GM12891 (cell line): ENCODE measurements at regions not wholly inside any gene's neighbourhood (a gene's known extent, or its start where the extent isn't known, plus 50 kb on each side); places are given as distances from the start of the nearest gene placed in this dataset.
"Not testable (repeated sequence)": the region's sequence is repeated elsewhere in the genome, so short reads cannot be mapped to it uniquely, and the experiment has no call there.

Experiments used
- DNase-seq: peaks from one replicate; pipeline ENCODE4 v3.0.0; 2011; ENCODE audit warnings: low spot score; ENCODE audit not compliant: insufficient read length
- FAIRE-seq: peaks from 2 replicates; lab custom pipeline; 2011; peaks lifted over from hg19 to GRCh38; lab: Jason Lieb, UNC
- PAX5 ChIP-seq: IDR thresholded peaks from 2 replicates; pipeline ENCODE4 v1.6.1; 2011; ENCODE audit warnings: low read length, moderate library complexity, mild to moderate bottlenecking; ENCODE audit not compliant: insufficient read depth, severe bottlenecking
- POLR2A ChIP-seq: IDR thresholded peaks from 2 replicates; pipeline ENCODE4 v1.6.1; 2011; ENCODE audit warnings: low read depth, low read length, control low read depth
- POLR2AphosphoS5 ChIP-seq: IDR thresholded peaks from 2 replicates; pipeline ENCODE4 v1.6.1; 2011; ENCODE audit warnings: low read depth, low read length, control low read depth
- POU2F2 ChIP-seq: IDR thresholded peaks from 2 replicates; pipeline ENCODE4 v1.6.1; 2011; ENCODE audit warnings: low read depth, mild to moderate bottlenecking, control low read depth, low read length, moderate library complexity
- SPI1 ChIP-seq: IDR thresholded peaks from 2 replicates; pipeline ENCODE4 v1.6.1; 2011; ENCODE audit warnings: low read depth, low read length, control low read depth
- TAF1 ChIP-seq: IDR thresholded peaks from 2 replicates; pipeline ENCODE4 v1.6.1; 2011; ENCODE audit warnings: low read depth, low read length, control low read depth

DNA sequence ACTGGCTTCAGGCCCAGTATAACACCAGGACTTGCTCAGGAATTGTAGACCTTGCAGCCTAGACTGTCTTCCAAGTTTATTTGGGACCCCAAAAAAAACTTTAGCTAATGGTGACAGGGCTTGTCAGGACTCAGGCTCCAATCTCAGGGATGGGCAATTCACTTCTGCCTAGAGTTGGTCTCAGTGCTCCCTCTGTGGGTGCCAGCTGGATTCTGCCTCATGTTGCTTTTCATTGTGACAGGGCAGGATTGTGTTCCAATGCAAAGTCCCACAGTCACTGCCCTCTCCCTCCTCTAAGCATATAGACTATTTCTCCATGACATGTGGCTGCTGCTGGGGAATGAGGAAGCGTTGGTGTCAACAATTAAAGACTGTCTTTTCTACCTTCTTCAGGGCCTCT lies 174.7 kb downstream of the CYLC2 start:
- TF ChIP-seq SPI1, result no peak
- no peak for DNase-seq
- no peak for FAIRE-seq

DNA sequence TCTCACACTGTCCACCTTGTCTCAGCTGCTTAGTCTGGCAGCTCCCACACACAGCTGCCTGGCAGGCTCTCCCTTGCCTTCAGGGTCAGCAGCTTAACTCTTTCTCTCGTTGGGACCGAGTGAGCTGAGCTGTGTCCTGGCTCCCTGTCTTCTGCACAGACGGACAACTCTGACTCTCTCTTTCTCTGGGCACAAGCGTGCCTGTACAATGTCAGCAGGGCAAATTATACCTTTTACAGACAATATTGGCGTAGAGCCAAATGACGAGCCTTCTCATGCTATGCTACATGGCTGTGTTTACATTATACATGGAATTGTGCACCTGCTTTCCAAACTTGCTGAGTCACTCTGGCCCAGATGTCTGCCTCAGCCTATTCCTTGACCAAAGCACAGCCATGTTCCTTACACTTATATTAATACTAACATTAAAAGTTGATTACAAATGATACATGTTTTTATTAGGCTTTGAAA lies 188.6 kb downstream of the CYLC2 start:
- DNase-seq (no peak), FAIRE-seq (no peak)
- TF ChIP-seq SPI1 (no peak), POLR2AphosphoS5 (no peak), TAF1 (no peak), PAX5 (no peak), POLR2A (no peak), POU2F2 (no peak)

DNA sequence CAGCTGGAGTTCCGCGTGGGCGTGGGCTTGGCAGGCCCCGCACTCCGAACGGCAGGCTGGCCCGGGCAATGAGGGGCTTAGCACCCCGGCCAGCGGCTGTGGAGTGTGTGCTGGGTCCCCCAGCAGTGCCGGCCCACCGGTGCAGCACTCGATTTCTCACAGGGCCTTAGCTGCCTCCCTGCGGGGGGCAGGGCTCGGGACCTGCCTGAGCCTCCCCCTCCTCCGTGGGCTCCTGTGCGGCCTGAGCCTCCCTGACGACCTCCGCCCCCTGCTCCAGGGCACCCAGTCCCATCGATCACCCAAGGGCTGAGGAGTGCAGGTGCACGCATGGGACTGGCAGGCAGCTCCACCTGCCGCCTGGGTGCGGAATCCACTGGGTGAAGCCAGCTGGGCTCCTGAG lies 191.8 kb downstream of the CYLC2 start:
- FAIRE-seq (no peak), DNase-seq (no peak)
- no peak for TF ChIP-seq TAF1
- no peak for TF ChIP-seq PAX5
- TF ChIP-seq POLR2A, result no peak
- TF ChIP-seq SPI1, result no peak
- TF ChIP-seq POU2F2, result no peak
- no peak for TF ChIP-seq POLR2AphosphoS5

DNA sequence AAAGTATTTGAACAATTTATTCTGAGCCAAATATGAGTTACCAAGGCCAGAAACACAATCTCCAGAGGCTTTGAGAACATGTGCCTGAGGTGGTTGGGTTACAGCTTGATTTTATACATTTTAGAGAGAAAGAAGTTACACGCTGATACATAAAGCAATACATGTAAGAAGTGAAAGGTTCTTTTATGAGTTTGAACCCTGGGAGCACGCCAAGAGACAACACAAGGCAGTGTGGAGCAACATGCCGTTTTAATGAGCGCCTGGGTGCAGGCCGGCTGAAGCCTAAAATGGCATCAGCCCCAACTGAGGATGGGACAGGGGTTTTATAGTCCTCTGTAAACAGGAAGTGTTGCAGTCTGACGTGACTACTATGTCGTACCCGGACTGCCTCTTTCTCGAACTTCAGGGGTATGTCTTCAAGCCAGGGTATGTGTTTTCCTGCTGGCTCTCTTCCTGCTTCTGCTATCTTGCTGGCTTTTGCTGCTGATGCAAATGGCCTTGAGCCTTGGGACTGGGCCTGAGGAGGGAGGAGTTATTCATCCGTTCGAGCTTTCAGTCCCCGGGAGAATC lies 193.7 kb downstream of the CYLC2 start:
- TF ChIP-seq PAX5, result no peak
- TF ChIP-seq SPI1, result no peak
- no peak for TF ChIP-seq POLR2AphosphoS5
- no peak for TF ChIP-seq POLR2A
- TF ChIP-seq POU2F2, result no peak
- no peak for TF ChIP-seq TAF1
- FAIRE-seq (no peak), DNase-seq (no peak)

DNA sequence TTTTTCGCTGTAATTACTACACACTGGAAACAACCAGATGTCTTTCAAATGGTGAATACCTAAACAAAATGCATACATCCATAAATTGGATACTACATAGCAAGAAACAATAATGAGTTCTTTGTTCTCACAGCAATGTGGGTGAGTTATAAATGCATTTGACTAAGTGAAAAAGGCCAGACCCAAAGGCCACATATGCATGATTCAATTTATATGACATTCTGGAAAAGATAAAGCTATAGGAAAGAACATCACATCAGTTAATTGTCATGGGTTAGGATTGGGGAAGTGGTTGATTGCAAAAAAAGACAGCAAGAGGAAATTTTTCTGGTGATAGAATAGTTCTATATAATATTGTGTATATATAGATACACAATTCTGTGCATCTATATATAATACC lies 198.9 kb downstream of the CYLC2 start:
- TF ChIP-seq POLR2AphosphoS5, result no peak
- no peak for TF ChIP-seq POLR2A
- no peak for TF ChIP-seq PAX5
- TF ChIP-seq POU2F2, result no peak
- no peak for TF ChIP-seq SPI1
- no peak for TF ChIP-seq TAF1
- no peak for DNase-seq
- FAIRE-seq, result no peak

DNA sequence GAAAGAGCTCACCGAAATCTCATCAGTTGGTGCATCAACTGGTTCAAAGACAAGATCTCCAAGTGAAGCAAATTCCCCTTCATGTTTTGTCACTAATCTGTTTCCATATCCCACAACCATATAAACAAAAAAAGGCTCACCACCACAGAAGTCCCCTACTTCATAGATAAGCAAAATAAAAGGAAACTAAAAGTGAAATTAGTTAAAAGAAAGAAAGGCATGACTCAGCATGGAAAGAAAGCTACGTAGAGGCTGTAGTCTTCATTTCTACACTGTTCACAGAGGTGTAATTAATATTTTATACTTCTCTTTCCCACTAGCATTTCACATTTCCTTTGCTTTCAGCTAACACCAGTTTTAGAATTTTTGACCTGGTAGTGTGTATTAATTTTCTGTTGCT lies 208.0 kb downstream of the CYLC2 start:
- TF ChIP-seq TAF1, result no peak
- no peak for TF ChIP-seq SPI1
- no peak for TF ChIP-seq PAX5
- no peak for TF ChIP-seq POU2F2
- TF ChIP-seq POLR2AphosphoS5, result no peak
- TF ChIP-seq POLR2A, result no peak
- DNase-seq (no peak), FAIRE-seq (no peak)

DNA sequence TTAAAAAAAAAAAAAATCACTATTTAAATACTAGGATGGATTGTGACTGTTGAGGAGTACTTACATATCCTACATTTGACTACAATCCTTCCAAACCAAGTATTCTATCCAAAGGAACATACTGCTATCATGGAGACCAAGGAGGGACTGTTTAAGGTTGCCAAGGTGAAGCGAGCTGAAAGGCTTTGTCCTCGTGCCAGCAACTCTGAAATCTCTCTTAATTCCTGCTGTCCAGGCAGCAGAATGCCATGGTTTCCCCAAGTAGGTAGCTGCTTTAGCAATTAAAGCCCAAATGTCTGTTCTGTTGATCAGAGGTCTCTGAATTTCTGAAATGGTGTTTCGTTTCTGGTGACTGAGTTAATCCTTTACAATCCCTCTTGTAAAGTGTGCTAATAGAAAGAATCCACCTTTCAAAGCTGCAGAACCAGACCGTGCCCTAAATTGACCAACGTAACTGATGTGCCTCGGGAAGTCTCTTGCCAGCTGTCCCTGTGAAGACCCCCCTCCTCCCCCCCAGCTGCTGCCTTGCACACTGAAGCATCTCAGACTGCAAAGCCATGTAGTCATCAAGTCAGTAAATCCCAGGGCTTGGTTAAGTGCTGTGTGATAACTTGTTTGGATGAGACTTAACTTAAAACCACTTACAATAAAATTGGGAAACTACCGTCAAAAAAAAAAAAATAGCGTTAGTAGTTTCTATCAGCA lies 210.9 kb downstream of the CYLC2 start:
- DNase-seq, FAIRE-seq: not testable (repeated sequence)

DNA sequence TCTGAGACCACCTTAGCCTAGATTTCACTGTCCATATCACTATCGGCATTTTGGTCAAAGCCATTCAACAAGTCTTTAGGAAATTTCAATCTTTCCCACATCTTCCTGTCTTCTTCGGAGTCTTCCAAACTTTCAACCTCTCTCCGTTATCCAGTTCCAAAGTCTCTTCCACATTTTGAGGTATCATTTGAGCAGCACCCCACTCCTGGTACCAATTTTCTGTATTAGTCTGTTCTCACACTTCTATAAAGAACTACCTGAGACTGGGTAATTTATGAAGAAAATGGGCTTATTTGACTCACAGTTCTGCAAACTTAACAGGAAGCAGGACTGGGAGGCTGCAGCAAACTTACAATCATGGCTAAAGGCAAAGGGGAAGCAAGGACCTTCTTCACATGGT lies 215.5 kb downstream of the CYLC2 start:
- no peak for TF ChIP-seq PAX5
- TF ChIP-seq POU2F2, result no peak
- FAIRE-seq (no peak), DNase-seq (no peak)

DNA sequence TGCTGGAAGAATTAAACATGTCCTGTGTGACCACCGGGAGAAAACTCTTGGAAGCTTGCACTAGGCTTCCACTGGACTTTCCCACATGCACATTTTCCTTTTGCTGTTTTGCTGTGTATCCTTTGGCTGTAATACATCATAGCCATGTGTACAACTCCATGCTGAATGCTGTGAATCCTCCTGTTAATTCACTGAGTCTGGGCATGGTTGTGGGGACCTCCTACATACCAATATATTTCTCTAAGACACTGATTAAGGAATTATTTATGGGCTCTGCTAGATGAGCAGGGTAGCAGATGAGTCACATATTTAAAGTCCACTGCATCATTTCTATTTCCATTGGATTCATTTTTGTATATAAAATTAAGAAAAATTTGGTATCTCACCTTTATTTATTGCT lies 220.1 kb downstream of the CYLC2 start:
- DNase-seq, result no peak
- FAIRE-seq, result no peak

More for the DNA sequence above, 220.1 kb downstream of the CYLC2 start:
- TF ChIP-seq SPI1 (no peak), POLR2AphosphoS5 (no peak), PAX5 (no peak), POLR2A (no peak), POU2F2 (no peak), TAF1 (no peak)
